Esophagus squamous epithelium (tissue), 4 donors: ENCODE measurements at regions not wholly inside any gene's neighbourhood (a gene's known extent, or its start where the extent isn't known, plus 50 kb on each side); places are given as distances from the start of the nearest gene placed in this dataset.

ENCODE experiments used
- POLR2A ChIP-seq, 4 donors: fragments of 450-650 bp; IDR thresholded peaks; one replicate each; pipeline ENCODE4 v1.6.1; 2017; ENCODE audit warnings: antibody characterized with exemption in 4 of 4, mild to moderate bottlenecking in 4 of 4, moderate library complexity in 3 of 4
- TF ChIP-seq, protein P1 (sequence below), 6 experiments: fragments of 450-650 bp in 4 of 6; fragments of 200-600 bp in 2 of 6; sonication (generic) in 2 of 6; IDR thresholded peaks; one replicate each; pipeline ENCODE4 v1.5.1; 2016 to 2019; ENCODE audit warnings: antibody characterized with exemption in 6 of 6, mild to moderate bottlenecking in 4 of 6, moderate library complexity in 4 of 6

- TF ChIP-seq, protein P1, sequence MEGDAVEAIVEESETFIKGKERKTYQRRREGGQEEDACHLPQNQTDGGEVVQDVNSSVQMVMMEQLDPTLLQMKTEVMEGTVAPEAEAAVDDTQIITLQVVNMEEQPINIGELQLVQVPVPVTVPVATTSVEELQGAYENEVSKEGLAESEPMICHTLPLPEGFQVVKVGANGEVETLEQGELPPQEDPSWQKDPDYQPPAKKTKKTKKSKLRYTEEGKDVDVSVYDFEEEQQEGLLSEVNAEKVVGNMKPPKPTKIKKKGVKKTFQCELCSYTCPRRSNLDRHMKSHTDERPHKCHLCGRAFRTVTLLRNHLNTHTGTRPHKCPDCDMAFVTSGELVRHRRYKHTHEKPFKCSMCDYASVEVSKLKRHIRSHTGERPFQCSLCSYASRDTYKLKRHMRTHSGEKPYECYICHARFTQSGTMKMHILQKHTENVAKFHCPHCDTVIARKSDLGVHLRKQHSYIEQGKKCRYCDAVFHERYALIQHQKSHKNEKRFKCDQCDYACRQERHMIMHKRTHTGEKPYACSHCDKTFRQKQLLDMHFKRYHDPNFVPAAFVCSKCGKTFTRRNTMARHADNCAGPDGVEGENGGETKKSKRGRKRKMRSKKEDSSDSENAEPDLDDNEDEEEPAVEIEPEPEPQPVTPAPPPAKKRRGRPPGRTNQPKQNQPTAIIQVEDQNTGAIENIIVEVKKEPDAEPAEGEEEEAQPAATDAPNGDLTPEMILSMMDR (IDR thresholded peaks at IDR 0.05): no peak
- no peak for TF ChIP-seq POLR2A (IDR thresholded peaks at IDR 0.05)
Measured at GRCh38 chr13:22726726-22727125, 454.1 kb upstream of the SGCG start.
